ENCODE measurements at regions not wholly inside any gene's neighbourhood (a gene's known extent, or its start where the extent isn't known, plus 50 kb on each side); places are given as distances from the start of the nearest gene placed in this dataset.

- intact Hi-C loops (cut with micrococcal nuclease; ENCODE audit: unreplicated experiment), result no loop called here
- no TSS peak for BruUV-seq (replicated peaks)
- Histone ChIP-seq H3K79me2 (ENCODE audit: insufficient read depth, low read length) (no peaks in the 10 kb centered on the region), H3K9me3 (ENCODE audit: low read length) (no peaks in the 10 kb centered on the region), H3K36me3 (replicated peaks in 1 of 2; ENCODE audit: control insufficient read depth in 1 of 2, insufficient read depth in 2 of 2, low read length in 2 of 2) (no peaks in the 10 kb centered on the region), H4K20me1 (ENCODE audit: insufficient read depth, low read length) (no peaks in the 10 kb centered on the region), H3K4me3 (replicated peaks in 1 of 3; ENCODE audit: insufficient read depth in 1 of 3, low read depth in 2 of 3, low read length in 3 of 3) (no peak overlapping the region), H3K4me1 (ENCODE audit: insufficient read depth, low read length) (peaks cover 6% of the 10 kb centered on the region; the same call in 1 of the 2 replicates), H3K27me3 (ENCODE audit: control insufficient read depth in 1 of 2, insufficient read depth in 2 of 2, low read length in 2 of 2) (peaks cover 0 to 8% of the 10 kb centered on the region in 2 experiments; a peak in 3 of 5 replicates), H3K9ac (ENCODE audit: insufficient read depth, low read depth, low read length) (no peak overlapping the region), H3K4me2 (ENCODE audit: low read depth, low read length) (no peak overlapping the region), H3K27ac (ENCODE audit: extremely low read length, insufficient read depth, low read length) (no peak overlapping the region), H2AFZ (ENCODE audit: low read length) (no peak overlapping the region)
- in situ Hi-C loops (cut with HindIII; ENCODE audit: extremely low pct_ligation_motif_present, low pct_unique_long_range_greater_than_20kb), result no loop called here
- CTCF ChIA-PET (ENCODE audit: low intra/inter-chr PET ratio, low total read pairs), result no interaction called here
- WGBS (ENCODE audit: low lambda C conversion rate), result 54% methylated on average over 3 of the region's 3 CpGs
- DNase-seq (ENCODE audit: low spot score), result no peak
- no peak for ATAC-seq
- TF ChIP-seq ZNF567 (CRISPR knock-in tag; IDR thresholded peaks at IDR 0.05; ENCODE audit: borderline replicate concordance), result no peak
- no peak for TF ChIP-seq NONO (IDR thresholded peaks at IDR 0.05)
- TF ChIP-seq NONO (CRISPR knock-in tag; conservative IDR thresholded peaks at IDR 0.05), result no peak
- no peak for TF ChIP-seq BHLHE40 (IDR thresholded peaks at IDR 0.05; ENCODE audit: low read length)
- POLR2A ChIA-PET, result no interaction called here
- no peak for FAIRE-seq
Measured at GRCh38 chr12:24228371-24228770, 278.9 kb upstream of the SOX5 start.

GRCh38 chr12:24227551-24227950 is 278.1 kb upstream of the SOX5 start:
- Histone ChIP-seq H4K20me1 (ENCODE audit: insufficient read depth, low read length) (no peaks in the 10 kb centered on the region), H3K27ac (ENCODE audit: extremely low read length, insufficient read depth, low read length) (no peak overlapping the region), H3K9me3 (ENCODE audit: low read length) (no peaks in the 10 kb centered on the region), H3K27me3 (ENCODE audit: control insufficient read depth in 1 of 2, insufficient read depth in 2 of 2, low read length in 2 of 2) (peaks cover 0 to 8% of the 10 kb centered on the region in 2 experiments; a peak in 3 of 5 replicates), H3K4me1 (ENCODE audit: insufficient read depth, low read length) (peaks cover 6% of the 10 kb centered on the region; the same call in 1 of the 2 replicates), H3K9ac (ENCODE audit: insufficient read depth, low read depth, low read length) (no peak overlapping the region), H3K4me2 (ENCODE audit: low read depth, low read length) (no peak overlapping the region), H3K36me3 (replicated peaks in 1 of 2; ENCODE audit: control insufficient read depth in 1 of 2, insufficient read depth in 2 of 2, low read length in 2 of 2) (no peaks in the 10 kb centered on the region), H2AFZ (ENCODE audit: low read length) (no peak overlapping the region), H3K79me2 (ENCODE audit: insufficient read depth, low read length) (no peaks in the 10 kb centered on the region), H3K4me3 (replicated peaks in 1 of 3; ENCODE audit: insufficient read depth in 1 of 3, low read depth in 2 of 3, low read length in 3 of 3) (no peak overlapping the region)
- 83% methylated on average over 5 of the region's 5 CpGs for WGBS (ENCODE audit: low lambda C conversion rate)
- ChIA-PET POLR2A (no interaction called here), CTCF (ENCODE audit: low intra/inter-chr PET ratio, low total read pairs) (no interaction called here)
- no peak for ATAC-seq
- no peak for FAIRE-seq
- BruUV-seq (replicated peaks), result no TSS peak
- in situ Hi-C loops (cut with HindIII; ENCODE audit: extremely low pct_ligation_motif_present, low pct_unique_long_range_greater_than_20kb) (no loop called here), intact Hi-C loops (cut with micrococcal nuclease; ENCODE audit: unreplicated experiment) (no loop called here)
- no peak for DNase-seq (ENCODE audit: low spot score)
- TF ChIP-seq ZNF484 (CRISPR knock-in tag; IDR thresholded peaks at IDR 0.05; ENCODE audit: borderline replicate concordance, low read depth) (no peak), PAF1 (CRISPR knock-in tag; IDR thresholded peaks at IDR 0.05) (no peak), ZNF281 (CRISPR knock-in tag; IDR thresholded peaks at IDR 0.05; ENCODE audit: borderline replicate concordance) (no peak), REPIN1 (CRISPR knock-in tag; IDR thresholded peaks at IDR 0.05; ENCODE audit: borderline replicate concordance, low read depth) (no peak), ZSCAN22 (CRISPR knock-in tag; IDR thresholded peaks at IDR 0.05) (no peak), SKI (IDR thresholded peaks at IDR 0.05; ENCODE audit: partially characterized antibody) (no peak), WIZ (CRISPR knock-in tag; IDR thresholded peaks at IDR 0.05) (no peak), ZBTB42 (CRISPR knock-in tag; IDR thresholded peaks at IDR 0.05) (no peak)
- TF ChIP-seq, protein P1, sequence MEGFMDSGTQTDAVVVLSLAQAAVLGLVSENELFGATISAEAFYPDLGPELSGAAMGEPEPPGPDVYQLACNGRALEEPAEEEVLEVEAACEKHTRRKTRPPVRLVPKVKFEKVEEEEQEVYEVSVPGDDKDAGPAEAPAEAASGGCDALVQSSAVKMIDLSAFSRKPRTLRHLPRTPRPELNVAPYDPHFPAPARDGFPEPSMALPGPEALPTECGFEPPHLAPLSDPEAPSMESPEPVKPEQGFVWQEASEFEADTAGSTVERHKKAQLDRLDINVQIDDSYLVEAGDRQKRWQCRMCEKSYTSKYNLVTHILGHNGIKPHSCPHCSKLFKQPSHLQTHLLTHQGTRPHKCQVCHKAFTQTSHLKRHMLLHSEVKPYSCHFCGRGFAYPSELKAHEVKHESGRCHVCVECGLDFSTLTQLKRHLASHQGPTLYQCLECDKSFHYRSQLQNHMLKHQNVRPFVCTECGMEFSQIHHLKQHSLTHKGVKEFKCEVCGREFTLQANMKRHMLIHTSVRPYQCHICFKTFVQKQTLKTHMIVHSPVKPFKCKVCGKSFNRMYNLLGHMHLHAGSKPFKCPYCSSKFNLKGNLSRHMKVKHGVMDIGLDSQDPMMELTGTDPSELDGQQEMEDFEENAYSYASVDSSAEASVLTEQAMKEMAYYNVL (CRISPR knock-in tag; IDR thresholded peaks at IDR 0.05; ENCODE audit: borderline replicate concordance), result no peak

Data from HepG2 (cell line).